Amniotic stem cell (primary cell): ENCODE measurements at regions not wholly inside any gene's neighbourhood (a gene's known extent, or its start where the extent isn't known, plus 50 kb on each side); places are given as distances from the start of the nearest gene placed in this dataset.

Source experiments
- DNase-seq: peaks from one replicate; lab custom pipeline; 2025; lab: John Stamatoyannopoulos, UW

DNA sequence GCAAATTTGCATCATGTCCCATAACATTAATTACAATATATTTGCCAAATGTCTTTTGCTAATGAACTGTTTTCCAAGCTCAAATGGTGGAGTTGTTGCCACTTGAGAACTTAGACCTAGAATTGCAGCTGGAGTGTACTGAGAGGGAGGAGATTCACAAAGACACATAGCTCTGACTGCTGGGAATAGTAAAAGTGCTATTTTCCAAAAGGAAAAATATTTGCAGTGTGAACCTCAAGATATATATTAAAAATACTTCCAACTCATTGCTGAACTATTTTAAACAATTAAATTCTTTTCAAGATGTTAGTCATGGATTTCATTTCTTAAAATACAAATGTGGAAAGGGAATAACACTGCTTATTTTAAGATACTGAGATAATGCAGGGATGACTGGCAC, 666.8 kb upstream of the ARPP21 start:
- no peak for DNase-seq

DNA sequence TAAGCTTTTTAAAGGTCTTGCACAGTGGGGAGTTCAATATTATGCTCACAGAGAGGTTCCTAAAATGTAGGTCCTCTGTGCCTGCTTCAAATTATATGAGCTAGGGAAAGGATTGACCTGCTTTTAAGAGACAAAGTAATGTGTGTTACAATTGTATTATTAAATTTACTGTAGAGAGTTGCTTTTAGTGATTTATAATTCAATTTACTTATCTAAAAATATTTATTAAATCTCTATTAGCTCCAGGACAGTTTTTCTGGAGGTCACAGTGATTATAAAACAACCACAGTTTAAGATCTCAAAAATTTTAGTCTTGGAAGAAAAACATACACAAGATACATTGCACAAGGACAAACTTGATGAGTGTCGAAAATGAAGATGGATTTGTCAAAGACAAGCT, 665.7 kb upstream of the ARPP21 start:
- DNase-seq = no peak

DNA sequence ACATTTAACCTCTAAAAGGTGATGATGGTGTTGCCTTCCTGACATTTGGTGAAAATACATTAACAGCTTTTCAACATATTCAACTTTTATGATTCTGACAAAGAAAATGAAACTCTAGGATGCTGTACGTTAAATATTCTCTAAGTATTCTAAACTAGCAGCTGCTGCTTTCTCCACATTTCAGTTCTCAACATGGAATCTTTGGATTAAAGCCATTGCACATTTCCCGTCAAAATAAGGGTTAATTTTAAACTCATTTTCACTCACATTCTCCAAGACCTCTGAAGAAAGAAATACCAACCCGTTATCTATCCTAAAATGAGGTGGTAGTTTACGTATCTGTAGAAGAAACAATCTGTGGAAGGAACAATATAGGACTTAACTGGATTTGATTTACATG, 655.7 kb upstream of the ARPP21 start:
- DNase-seq = no peak

DNA sequence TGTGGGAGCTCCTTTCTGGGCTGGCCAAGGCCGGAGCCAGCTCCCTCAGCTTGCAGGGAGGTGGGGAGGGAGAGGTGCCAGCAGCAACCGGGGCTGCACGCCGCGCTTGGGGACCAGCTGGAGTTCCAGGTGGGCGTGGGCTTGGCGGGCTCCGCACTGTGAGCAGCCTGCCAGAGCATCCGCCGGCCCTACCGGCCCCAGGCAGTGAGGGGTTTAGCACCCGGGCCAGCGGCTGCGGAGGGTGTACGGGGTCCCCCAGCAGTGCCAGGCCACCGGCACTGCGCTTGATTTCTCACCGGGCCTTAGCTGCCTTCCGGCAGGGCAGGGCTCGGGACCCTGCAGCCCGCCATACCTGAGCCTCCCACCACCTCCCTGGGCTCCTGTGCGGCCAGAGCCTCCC, 651.0 kb upstream of the ARPP21 start:
- no peak for DNase-seq

DNA sequence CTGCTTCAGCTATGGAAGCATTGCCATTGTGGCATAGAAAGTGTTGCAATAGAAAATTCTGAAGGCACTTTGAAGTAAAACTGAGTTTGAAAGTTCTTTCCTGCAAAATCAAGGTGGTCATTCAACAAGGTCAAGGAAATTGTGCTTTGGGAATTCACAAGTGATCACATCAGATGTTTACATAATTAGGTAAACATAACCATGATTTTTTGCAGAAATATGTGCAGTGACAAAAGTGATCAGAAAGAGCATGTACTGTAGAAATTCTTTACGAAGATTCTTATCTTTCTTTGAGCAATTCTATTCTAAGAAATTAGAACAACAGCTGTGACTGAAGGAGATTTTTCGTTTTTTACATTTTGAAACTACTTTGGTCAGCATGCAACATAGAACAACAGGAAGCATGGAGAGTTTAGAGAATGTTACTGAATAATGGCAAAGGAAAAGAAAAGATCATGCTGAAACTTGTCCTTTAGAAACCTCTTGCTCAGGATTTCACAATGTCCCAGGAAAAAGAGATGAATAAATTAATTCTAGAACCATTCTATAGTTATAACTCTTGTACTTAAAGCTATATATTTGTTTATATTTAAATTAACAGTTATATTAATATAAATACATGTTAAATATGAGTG, 643.4 kb upstream of the ARPP21 start:
- no peak for DNase-seq

DNA sequence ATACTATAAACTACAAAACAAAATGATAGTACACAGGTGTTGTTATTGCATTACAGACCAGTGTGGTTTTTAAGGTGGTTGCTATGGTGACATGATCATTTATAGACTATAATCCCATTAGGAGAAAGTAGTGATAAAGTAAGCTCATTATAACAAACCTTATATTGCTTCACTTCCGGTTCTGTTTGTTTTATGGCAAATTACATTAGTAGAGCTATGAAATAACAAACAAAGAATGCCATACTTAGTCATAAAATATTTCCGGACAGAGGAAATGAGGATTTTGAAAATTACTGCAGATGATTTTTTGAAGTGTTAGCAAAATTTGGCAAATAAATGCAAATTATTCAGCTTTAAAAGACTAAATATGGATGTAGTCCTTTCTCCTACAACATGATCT, 640.4 kb upstream of the ARPP21 start:
- DNase-seq = no peak

DNA sequence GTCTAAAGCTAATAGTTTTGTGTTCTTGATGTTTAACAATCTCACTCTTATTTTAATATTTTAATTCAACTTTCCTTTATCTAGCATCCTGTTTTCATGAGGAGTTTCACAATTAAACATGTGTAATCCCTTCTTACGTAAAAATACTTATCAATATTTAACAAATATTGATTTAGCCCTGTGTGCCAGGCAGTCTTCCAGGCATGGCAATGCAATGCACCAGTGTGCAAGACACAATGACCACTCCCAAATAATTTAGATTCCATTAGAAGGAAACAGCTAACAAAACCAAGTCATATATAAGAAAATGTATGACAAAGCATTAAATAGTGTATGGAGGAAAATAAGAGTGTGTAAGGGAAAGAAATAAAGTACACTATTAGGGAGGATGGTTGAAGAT, 627.1 kb upstream of the ARPP21 start:
- DNase-seq = no peak

DNA sequence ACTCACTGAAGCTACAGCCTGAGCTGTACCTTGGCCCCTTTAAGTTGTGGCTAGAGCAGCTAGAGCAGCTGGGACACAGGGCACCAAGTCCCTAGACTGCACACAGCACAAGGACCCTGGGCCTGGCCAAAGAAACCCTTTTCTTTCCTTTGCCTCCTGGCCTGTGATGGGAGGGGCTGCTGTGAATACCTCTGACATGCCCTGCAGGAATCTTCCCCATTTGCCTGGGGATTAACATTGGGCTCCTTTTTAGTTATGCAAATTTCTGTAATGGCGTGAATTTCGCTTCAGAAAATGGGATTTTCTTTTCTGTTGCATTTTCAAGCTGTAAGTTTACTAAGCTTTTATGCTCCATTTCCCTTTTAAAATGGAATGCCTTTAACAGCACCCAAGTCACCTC, 611.2 kb upstream of the ARPP21 start:
- DNase-seq = no peak

DNA sequence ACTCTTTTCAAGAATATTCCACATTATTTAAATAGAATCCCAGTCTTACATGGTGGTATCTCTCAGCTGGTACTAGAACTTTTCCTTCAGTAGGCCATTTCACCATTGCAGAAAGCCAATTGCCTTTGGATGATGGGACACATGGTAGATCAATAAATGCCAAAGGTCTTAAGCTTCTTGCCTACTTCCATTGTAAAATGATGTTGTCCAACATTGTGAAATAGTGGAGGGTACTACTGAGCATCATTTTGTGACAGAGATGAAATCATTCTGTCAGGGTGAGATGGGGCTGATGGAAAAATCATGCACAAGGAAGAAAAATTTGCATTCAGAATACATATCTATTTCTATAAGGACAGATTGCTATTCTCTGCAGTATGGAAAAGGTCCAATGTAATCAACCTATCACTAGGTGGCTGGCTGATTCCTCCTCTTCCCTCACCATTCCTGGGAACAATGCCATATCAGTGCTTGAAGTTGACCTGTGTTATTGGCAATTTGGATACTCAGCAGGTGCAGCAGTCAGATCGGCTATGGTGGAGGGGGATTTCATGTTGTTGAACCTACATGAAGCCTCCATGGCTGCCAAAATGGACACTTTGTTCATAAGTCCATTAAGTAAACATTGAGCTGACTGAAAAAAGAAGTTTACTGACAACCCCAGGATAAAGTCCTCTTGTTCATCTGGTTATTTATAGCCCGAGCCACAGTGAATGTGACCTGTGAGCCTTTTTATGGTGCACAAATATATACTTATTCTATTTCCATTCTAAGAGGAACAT, 596.9 kb upstream of the ARPP21 start:
- DNase-seq = no peak

DNA sequence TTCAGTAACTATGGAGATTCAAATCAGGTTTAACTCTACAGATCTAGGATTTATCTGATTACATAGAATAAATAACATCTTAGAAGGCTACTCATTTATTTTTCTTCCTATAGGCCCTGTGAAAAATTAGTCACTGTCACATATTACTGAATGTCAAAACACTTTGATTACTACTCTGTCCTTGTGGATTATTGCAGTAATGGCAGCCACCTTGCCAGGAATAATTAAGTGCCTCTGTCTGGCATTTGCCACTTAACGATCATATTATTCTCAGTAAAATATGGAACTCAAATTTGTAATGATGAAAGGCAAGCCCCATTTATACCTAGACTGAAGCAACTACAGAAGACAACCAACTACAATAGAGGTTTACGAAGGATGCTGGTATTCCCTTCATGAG, 596.3 kb upstream of the ARPP21 start:
- DNase-seq = no peak

DNA sequence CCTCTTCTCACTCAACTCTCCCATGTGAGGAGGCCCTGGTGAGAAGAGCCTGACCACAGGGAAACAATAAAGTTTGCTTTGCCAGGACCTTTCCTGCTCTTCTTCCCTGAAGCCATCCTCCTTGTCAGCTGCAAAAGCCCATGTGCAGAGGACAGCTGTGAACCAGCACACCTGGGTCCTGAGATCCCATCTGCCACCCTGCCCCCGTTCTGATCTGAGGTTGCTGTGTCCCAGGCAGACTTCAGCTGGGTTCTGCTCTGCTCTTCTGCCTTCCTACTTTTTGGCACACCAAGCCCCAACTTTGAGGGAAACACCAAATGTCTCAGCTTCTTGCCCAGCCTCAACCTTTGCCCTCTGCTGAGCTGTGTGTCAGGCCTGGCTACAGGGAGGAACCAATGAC, 595.1 kb upstream of the ARPP21 start:
- DNase-seq = no peak

DNA sequence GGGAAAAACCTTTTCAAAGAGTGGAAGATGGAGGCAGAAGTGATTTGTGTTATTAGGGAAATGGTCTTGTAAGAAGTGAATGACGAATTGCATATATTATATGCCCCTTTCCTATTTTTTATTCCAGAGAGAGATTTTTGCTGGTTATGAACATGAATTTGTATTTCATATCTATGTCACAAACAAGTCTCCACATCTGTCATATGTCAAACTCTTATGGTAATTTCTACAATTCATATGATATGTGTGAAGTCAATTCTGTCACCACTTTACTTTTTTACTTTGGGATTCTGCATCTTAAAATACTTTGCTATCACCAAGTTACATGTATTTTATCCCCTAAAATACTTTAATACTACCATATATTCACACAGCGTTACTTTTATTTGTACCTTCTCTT, 594.2 kb upstream of the ARPP21 start:
- DNase-seq = no peak

DNA sequence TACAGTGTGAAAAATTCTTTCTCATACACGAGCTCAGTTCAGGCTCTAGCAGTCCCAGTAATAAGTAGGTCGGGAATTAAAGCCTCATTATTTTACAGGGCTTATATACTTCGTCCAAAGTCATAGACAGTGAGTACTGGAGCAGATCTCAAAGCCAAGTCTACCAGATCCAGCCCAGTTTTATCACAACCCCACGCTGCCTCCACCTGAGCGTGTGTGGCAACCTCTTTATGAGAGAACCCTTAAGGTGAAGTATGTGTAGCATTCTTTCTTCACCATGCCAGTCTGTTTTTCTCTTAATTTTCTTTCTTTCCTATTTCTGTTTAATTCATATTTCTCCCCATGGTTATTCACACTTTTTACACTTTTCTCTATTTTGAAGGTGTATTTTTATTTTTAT, 574.6 kb upstream of the ARPP21 start:
- DNase-seq = no peak

DNA sequence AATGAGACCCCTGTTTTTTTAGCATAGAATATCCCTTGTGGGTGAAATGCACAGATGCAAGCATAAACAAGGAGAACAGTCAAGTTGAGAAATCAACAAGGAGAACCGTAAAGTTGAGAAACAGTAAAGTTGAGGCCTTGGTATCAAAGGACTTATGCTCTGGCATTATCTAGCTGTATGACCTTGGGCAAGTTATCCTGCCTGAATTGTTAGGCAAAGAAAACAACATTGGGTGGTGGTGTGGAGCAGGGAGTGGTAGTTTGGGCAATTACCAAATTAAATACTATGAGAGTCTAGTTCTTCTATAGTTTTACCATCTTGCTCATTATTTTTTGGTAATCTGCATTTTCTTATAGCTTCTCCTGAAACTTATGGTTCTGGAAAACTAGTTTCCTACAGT, 573.4 kb upstream of the ARPP21 start:
- no peak for DNase-seq

DNA sequence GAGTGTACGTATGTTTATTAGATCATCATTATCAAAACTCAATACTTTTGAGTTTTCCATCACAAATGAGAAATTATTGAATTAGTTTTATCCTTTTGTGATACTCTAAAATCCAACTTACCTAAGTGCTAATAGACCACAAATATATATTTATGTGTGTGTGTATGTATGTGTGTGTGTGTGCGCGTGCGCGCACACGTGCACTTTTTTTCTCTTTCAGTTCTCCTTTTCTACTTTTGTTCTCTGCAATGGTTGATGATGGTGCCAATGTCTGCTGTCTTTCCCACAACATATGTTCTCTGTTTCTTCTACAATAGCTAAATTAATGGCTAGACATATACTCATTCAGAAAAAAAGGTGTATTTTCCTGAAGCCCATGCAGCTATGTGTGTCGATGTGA, 571.6 kb upstream of the ARPP21 start:
- DNase-seq = no peak

DNA sequence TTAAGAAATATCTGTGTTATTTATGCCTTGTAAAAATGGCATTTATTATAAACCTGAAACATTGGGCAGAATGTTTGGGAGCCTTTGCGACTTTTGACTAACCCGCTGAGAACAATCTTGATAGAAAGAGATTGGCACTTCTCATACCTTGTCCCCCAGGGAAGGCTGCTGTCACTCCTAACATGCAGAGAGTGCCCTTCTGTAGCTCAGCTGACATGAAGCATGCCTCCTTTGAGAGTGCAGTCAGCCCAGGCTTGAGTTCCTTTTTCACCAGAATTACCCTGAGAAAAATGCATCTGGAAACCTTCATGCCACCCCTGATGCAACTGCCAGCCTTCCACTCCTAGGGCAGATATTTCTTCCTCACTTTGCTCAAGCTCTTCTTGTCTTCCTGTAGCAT, 569.2 kb upstream of the ARPP21 start:
- no peak for DNase-seq

DNA sequence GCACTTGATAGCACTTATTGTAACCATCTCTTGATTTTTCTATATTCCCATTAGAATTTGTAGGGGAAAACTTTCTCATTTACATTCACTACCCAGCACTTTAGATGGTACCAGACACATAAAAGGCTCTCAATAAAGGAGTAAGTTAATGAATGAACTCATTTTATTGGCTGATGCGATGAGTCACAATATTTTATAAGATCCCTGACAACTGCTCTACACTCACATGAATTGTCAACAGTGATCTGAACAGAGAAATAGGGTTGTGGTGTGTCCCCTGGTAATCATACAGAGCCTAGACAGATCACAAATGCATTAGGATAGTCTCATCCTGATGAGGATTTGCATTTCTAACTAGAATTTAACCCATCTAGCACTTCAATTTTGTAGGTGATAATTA, 567.6 kb upstream of the ARPP21 start:
- DNase-seq = no peak

DNA sequence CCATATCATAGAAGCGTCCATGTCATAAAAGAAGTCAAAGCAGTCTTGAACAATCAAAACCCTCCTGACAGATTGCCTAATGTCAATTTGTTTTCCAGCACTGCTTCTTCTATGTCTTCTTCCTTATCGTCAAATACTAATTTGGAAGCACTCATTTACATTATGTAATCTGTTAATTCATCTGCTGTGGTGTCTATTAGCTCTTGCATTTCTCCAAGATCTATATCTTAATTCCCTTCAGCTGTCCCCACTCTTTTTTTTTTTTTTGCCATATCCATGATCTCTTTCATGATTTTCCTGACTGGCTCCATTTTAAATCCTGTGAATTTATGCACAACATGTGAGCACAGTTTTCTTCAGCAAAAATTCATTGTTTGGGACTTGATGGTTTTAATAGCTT, 560.5 kb upstream of the ARPP21 start:
- no peak for DNase-seq

DNA sequence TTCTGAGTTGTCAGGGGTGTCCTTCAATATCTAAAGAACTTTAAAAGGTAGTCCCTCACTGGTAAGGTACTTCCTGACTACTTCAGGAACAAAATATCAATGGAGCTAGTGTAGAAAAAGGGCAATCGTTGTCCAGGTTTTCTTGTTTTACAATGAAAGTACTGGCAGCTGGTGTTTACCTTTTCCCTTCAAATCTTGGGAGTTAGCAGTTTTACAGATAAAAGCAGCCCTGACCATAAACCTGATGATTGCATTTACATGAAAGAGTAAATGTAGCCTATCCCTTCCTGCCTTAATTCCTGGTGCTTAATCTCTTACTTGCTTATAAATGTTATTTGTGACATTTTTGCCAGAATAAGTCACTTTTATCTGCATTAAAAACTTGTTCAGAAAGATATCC, 559.9 kb upstream of the ARPP21 start:
- DNase-seq = no peak

DNA sequence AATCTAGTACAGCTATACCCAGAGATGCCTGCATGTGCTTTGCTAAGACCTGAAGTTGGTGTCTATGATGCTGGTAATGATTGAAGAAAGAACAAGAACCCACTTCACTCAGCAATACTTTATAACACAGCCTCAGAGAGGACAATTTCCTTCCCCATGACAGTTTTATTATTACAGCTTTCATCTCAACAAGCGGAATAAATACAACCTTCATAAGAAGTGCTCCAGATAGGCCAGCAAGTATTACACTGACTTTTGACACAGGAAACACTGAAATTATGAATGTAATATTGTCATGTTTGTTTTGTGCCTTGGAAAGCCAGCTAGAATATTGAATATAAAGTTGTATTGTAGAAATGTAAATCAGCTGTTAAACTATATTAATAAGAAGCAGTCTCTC, 557.4 kb upstream of the ARPP21 start:
- no peak for DNase-seq

DNA sequence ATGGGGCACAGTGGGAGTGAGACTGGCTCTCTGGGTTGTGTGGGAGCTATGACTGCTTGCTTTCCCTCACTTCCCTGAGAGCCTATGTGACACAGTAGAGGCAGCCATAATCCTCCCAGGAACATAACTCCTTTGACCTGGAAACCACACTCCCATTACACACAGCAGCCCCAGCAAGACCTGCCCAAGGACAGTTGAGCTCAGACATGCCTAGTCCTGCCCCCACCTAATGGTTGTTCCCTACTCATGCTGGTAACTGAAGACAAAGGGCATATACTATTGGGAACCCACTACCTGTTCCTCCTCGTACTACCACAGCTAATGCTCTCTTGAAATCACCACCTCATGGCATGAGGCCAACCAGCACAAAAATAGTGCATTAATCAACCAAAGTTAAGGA, 550.4 kb upstream of the ARPP21 start:
- no peak for DNase-seq

DNA sequence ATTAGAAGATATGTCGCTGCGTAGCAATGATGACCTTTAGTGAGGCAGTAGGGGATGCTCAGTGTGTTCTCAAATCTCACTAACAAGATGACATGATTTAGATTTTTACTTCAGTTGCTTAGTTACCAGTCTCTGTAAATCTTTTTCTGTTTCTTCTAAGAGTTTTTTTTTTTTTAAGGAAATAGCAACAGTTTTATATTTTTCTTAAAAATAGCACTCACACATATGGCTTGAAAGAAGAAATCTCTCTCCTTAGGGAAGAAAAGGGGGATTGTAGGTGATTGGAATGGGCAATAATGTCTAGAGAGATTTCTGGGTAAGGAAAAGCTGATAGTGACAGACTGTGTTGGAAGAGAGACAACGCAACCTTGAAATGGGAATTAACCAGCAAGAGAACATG, 524.6 kb upstream of the ARPP21 start:
- no peak for DNase-seq

DNA sequence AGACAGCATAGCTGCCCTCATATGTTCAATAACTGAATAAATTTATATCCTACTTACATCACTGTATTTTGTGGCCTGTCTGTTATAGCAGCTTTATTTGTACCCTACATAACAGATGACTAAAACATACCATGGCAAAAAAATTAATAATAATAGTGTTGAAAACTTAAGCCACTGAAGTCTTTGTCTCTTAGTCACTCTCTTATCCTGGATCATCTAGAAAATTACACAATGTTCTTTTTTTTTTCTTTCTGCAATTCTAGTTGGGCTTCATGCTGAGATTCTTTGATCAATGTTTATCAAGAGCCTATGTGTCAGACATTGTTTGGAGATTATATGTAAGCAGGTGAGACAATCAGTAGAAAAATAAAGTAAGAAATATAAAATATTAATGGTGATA, 519.3 kb upstream of the ARPP21 start:
- no peak for DNase-seq

DNA sequence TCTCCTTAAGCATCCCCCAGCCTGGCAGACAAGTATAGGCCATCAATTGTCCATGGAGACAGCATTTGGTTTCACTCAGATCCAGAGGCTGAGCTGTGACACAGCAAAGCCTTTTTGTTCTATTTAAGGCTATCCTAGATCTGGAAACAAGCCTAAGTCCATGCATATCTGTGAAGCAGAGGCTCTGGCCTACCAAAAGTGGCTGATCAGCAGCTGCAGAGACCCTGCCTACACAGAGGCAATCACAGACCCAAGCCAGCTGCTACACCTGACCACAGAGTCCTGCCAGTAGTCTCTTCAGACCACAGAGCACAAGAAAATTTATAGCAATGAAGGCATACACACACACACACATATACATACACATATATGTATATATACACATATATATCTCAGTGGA, 501.7 kb upstream of the ARPP21 start:
- no peak for DNase-seq
